ENCODE measurements at regions not wholly inside any gene's neighbourhood (a gene's known extent, or its start where the extent isn't known, plus 50 kb on each side); places are given as distances from the start of the nearest gene placed in this dataset.

DNA sequence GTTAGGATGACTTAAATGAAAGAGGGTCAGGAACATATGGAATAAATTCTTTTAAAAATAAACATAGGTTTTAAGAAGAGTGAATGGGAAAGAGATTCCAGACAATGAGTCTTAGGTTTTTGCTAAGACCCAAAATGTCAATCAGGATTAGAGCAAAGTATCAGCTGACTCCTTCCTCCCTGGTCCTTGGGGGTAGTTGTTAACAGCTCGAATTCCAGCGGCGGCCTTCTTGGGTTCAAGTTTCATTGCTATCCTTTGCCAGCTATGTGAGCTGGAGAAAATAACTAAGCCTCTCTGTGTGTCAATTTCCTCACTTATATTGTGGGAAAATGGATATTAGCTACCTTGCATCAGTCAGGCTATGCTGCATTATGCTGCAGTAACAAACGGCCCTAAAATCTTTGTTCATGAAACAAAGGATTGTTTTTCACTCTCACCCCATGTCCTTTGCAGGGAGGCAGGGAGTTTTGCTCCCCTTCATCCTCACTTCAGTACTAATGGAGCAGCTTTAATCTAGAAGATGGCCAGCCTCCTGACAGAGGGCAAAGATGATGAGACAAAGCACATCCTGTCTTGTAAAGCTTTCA lies 83.8 kb upstream of the RFLNA start:
- TF ChIP-seq TOX (CRISPR knock-in tag; IDR thresholded peaks at IDR 0.05; ENCODE audit: borderline replicate concordance) (no peak), GLIS3 (CRISPR knock-in tag; IDR thresholded peaks at IDR 0.05) (no peak), TCF4 (CRISPR knock-in tag; IDR thresholded peaks at IDR 0.05; ENCODE audit: borderline replicate concordance) (no peak), ZFP3 (CRISPR knock-in tag; IDR thresholded peaks at IDR 0.05) (no peak), BACH2 (CRISPR knock-in tag; IDR thresholded peaks at IDR 0.05; ENCODE audit: borderline replicate concordance) (no peak), RARB (CRISPR knock-in tag; IDR thresholded peaks at IDR 0.05) (no peak), CSDC2 (CRISPR knock-in tag; IDR thresholded peaks at IDR 0.05) (no peak), ZFP30 (CRISPR knock-in tag; IDR thresholded peaks at IDR 0.05) (no peak), OSR1 (CRISPR knock-in tag; IDR thresholded peaks at IDR 0.05) (no peak), PPARA (CRISPR knock-in tag; IDR thresholded peaks at IDR 0.05; ENCODE audit: borderline replicate concordance) (no peak), SNAI2 (CRISPR knock-in tag; IDR thresholded peaks at IDR 0.05) (no peak)
- TF ChIP-seq, protein P1, sequence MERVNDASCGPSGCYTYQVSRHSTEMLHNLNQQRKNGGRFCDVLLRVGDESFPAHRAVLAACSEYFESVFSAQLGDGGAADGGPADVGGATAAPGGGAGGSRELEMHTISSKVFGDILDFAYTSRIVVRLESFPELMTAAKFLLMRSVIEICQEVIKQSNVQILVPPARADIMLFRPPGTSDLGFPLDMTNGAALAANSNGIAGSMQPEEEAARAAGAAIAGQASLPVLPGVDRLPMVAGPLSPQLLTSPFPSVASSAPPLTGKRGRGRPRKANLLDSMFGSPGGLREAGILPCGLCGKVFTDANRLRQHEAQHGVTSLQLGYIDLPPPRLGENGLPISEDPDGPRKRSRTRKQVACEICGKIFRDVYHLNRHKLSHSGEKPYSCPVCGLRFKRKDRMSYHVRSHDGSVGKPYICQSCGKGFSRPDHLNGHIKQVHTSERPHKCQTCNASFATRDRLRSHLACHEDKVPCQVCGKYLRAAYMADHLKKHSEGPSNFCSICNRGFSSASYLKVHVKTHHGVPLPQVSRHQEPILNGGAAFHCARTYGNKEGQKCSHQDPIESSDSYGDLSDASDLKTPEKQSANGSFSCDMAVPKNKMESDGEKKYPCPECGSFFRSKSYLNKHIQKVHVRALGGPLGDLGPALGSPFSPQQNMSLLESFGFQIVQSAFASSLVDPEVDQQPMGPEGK (CRISPR knock-in tag; IDR thresholded peaks at IDR 0.05; ENCODE audit: borderline replicate concordance), result no peak
- TF ChIP-seq, protein P2, sequence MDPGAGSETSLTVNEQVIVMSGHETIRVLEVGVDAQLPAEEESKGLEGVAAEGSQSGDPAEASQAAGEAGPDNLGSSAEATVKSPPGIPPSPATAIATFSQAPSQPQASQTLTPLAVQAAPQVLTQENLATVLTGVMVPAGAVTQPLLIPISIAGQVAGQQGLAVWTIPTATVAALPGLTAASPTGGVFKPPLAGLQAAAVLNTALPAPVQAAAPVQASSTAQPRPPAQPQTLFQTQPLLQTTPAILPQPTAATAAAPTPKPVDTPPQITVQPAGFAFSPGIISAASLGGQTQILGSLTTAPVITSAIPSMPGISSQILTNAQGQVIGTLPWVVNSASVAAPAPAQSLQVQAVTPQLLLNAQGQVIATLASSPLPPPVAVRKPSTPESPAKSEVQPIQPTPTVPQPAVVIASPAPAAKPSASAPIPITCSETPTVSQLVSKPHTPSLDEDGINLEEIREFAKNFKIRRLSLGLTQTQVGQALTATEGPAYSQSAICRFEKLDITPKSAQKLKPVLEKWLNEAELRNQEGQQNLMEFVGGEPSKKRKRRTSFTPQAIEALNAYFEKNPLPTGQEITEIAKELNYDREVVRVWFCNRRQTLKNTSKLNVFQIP (CRISPR knock-in tag; IDR thresholded peaks at IDR 0.05; ENCODE audit: borderline replicate concordance, low read depth), result no peak
- TF ChIP-seq, protein P3, sequence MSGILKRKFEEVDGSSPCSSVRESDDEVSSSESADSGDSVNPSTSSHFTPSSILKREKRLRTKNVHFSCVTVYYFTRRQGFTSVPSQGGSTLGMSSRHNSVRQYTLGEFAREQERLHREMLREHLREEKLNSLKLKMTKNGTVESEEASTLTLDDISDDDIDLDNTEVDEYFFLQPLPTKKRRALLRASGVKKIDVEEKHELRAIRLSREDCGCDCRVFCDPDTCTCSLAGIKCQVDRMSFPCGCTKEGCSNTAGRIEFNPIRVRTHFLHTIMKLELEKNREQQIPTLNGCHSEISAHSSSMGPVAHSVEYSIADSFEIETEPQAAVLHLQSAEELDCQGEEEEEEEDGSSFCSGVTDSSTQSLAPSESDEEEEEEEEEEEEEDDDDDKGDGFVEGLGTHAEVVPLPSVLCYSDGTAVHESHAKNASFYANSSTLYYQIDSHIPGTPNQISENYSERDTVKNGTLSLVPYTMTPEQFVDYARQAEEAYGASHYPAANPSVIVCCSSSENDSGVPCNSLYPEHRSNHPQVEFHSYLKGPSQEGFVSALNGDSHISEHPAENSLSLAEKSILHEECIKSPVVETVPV (CRISPR knock-in tag; IDR thresholded peaks at IDR 0.05), result no peak

DNA sequence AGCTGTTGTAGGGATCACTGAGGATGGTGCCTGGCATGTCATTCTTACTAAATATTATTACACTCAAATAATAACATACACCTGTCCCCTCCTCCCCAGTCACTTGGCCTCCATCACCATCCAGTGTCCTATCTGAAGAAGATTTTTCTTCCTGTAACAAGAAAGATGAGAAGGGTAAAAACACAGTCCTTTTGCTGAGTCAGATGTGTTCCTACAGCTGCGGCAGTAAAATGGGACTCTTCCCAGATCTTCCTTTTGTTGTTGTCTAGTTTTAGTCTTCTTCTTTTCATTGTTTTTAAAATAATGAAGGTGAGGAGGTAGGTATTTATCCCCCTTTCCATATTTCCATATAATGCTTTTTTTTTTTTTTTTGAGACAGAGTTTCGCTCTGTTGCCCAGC lies 83.1 kb upstream of the RFLNA start:
- ATAC-seq, result no peak
- TF ChIP-seq RARB (CRISPR knock-in tag; IDR thresholded peaks at IDR 0.05) (no peak), ZFP30 (CRISPR knock-in tag; IDR thresholded peaks at IDR 0.05) (no peak), GLIS3 (CRISPR knock-in tag; IDR thresholded peaks at IDR 0.05) (no peak), ZC3H10 (CRISPR knock-in tag; IDR thresholded peaks at IDR 0.05) (no peak), ESRRG (CRISPR knock-in tag; IDR thresholded peaks at IDR 0.05) (no peak), TOX (CRISPR knock-in tag; IDR thresholded peaks at IDR 0.05; ENCODE audit: borderline replicate concordance) (no peak), TCF4 (CRISPR knock-in tag; IDR thresholded peaks at IDR 0.05; ENCODE audit: borderline replicate concordance) (no peak), CSDC2 (CRISPR knock-in tag; IDR thresholded peaks at IDR 0.05) (no peak), OSR1 (CRISPR knock-in tag; IDR thresholded peaks at IDR 0.05) (no peak)
- TF ChIP-seq, protein P1 (CRISPR knock-in tag; IDR thresholded peaks at IDR 0.05; ENCODE audit: borderline replicate concordance), result no peak

More for the DNA sequence above, 83.8 kb upstream of the RFLNA start:
- no peak for ATAC-seq

DNA sequence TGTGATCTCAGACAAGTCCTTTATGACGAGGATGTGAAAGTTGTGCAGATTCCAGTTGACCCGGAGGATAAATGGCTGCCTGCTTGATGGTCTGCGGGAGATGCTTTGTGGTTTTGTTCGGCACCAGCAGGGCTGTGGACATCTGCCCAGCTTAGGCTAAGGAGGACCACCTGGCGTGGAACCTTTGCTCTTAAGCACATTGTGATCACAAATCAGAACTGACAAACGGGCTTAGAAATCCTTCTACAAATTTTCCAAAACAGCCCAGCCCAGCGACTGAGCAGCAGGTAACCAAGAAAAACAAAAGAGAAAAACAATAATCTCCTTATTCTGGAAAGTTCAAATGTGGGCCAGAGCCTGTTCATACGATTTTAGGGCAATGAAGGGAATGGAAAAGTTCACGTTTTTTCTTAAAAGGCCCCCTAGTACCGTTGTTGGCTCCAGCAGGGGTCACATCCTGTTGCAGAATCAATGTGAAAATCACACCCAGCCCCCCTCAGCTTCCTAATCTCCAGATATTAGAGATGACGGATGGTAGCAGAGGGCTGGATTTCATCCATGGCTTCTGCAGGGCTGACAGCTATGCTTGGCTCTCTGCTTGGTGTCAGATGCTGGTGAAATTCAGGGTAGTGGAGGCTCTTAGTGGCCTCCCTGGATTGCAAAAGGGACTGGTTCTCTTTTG lies 81.1 kb upstream of the RFLNA start:
- no peak for ATAC-seq
- TF ChIP-seq GLIS3 (CRISPR knock-in tag; IDR thresholded peaks at IDR 0.05) (no peak), ZFP30 (CRISPR knock-in tag; IDR thresholded peaks at IDR 0.05) (no peak), TOX (CRISPR knock-in tag; IDR thresholded peaks at IDR 0.05; ENCODE audit: borderline replicate concordance) (no peak), ZNF8 (CRISPR knock-in tag; IDR thresholded peaks at IDR 0.05) (no peak), PPARA (CRISPR knock-in tag; IDR thresholded peaks at IDR 0.05; ENCODE audit: borderline replicate concordance) (no peak), ARNTL (CRISPR knock-in tag; IDR thresholded peaks at IDR 0.05; ENCODE audit: borderline replicate concordance, low read depth) (no peak), ESRRG (CRISPR knock-in tag; IDR thresholded peaks at IDR 0.05) (no peak), ZC3H10 (CRISPR knock-in tag; IDR thresholded peaks at IDR 0.05) (no peak), RARB (CRISPR knock-in tag; IDR thresholded peaks at IDR 0.05) (no peak)
- TF ChIP-seq, protein P2 (CRISPR knock-in tag; IDR thresholded peaks at IDR 0.05; ENCODE audit: borderline replicate concordance, low read depth), result no peak
- TF ChIP-seq, protein P4, sequence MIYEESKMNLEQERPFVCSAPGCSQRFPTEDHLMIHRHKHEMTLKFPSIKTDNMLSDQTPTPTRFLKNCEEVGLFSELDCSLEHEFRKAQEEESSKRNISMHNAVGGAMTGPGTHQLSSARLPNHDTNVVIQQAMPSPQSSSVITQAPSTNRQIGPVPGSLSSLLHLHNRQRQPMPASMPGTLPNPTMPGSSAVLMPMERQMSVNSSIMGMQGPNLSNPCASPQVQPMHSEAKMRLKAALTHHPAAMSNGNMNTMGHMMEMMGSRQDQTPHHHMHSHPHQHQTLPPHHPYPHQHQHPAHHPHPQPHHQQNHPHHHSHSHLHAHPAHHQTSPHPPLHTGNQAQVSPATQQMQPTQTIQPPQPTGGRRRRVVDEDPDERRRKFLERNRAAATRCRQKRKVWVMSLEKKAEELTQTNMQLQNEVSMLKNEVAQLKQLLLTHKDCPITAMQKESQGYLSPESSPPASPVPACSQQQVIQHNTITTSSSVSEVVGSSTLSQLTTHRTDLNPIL (CRISPR knock-in tag; IDR thresholded peaks at IDR 0.05; ENCODE audit: low read depth), result no peak
- TF ChIP-seq, protein P1 (CRISPR knock-in tag; IDR thresholded peaks at IDR 0.05; ENCODE audit: borderline replicate concordance), result no peak

All from SK-N-SH treated with all-trans-retinoic acid at 6 μM for 48 hours (cell line).